ENCODE measurements at regions not wholly inside any gene's neighbourhood (a gene's known extent, or its start where the extent isn't known, plus 50 kb on each side); places are given as distances from the start of the nearest gene placed in this dataset.

DNA sequence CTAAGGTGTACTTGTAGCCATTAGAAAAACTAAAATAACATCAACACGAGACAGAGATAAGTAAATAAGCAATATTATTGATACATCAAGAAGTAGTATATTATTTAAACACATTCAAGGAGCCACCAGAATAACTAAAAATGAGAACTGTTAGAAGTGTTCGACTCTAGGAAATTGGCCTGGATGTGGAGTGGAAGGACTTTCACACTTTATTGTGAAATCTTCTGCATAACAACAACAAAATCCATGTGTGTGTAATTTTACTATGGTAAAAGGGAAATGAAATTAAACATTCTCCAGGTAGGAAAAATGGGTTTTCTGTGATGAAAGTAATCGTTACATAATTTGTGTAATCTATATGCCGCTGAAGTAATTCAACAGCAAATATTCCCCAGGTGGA is 96.3 kb upstream of the RNF152 start:
- no peak for DNase-seq

DNA sequence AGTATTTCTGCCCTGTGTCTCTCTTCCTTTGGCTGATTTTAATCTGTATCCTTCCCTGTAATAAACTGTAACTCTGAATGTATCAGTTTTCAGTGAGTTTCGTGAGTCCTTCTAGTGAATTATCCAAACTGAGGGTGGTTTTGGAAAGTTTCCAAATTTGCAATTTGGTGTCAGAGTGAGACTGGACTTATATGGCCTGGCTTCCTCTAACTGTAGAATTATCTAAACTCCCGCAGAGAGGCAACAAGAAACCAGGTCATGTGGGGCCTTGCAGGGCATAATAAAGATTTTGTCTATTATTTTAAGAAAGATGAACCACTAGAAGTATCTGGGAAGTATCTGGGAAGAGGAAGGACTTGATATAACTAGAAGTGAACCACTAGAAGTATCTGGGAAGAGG is 95.3 kb upstream of the RNF152 start:
- no peak for DNase-seq

DNA sequence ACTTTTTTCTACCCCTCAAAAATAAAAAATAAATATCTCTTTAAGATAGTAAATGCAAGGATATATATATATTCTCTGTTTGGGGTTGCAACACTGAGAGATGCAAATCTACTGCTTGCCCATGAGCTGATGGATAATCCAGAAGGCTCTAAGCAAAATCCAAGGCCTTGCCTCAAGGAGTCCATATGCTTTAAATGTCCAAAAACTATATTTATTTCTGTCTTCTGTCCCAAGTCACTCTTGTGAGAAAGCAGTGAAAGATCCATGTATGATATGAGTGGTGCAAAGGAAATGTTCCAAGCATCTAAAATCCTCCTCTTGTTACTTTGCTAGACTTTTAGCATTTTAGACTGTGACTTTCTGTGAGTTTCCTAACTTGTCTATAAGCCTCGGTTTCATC is 92.9 kb upstream of the RNF152 start:
- no peak for DNase-seq

- DNase-seq: no peak
Observed at GRCh38 chr18:61984349-61984748, 91.5 kb upstream of the RNF152 start.

- DNase-seq: no peak
Observed at GRCh38 chr18:61982475-61982874, 89.7 kb upstream of the RNF152 start.

DNA sequence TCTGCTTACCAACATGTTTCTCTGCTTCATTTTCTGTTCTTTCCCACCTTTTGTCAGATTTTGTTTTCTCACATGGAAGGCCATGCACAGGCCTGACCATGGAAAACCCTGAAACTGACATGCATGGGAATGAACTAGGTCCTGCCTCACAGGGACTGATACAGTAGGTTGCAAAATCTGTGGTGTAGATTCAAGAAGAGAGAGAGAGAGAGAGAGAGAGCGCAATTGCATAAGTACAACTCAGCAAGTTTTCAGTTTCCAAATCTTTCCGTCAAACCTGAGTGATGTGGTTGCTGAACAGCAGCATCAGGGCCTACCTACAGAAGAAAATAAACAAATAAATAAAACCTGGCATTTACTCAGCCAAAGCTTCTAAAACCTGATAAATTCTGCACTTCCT is 87.5 kb upstream of the RNF152 start:
- no peak for DNase-seq

GRCh38 chr18:61975526-61976326 is 82.9 kb upstream of the RNF152 start:
- DNase-seq: no peak

GRCh38 chr18:61973273-61974115 is 80.7 kb upstream of the RNF152 start:
- no peak for DNase-seq

DNA sequence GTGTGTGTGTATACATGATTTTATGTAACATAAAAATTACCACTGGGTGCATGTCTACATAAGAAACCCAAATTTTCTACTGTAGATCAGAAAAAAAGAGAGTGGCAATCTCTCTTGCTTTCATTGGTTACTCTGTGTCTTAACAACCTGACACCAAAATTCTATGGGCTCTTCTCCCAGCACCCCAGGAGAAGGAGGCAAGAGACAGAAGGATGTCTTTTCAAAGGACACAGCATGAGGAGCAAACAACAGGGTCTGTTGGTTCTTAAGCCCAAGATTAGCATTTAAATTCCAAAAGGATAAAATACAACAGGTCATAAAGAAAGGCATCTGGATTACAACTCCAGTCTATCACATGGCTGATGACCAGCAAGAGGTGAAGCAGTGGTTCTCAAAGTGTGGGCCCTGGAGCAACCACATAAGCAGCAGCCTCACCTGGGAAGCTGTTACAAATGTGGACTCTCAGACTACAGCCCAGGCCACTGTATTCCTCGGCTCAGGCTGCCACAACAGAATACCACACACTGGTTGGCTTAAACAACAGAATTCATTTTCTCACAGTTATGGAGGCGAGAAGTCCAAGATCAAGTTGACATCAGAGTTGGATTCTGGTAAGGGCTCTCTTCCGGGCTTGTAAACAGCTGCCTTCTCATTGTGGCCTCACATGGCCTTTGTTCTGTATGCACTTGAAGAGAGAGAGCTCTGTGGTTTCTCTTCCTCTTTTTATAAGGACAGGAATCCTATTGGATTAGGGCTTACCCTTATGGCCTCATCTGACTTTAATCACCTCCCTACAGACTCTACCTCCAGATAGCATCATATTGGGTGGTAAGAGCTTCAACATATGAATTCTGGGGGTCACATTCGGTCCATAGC is 79.8 kb upstream of the RNF152 start:
- DNase-seq: no peak

GRCh38 chr18:61967252-61967891 is 74.6 kb upstream of the RNF152 start:
- DNase-seq: peak; percentile 4

DNA sequence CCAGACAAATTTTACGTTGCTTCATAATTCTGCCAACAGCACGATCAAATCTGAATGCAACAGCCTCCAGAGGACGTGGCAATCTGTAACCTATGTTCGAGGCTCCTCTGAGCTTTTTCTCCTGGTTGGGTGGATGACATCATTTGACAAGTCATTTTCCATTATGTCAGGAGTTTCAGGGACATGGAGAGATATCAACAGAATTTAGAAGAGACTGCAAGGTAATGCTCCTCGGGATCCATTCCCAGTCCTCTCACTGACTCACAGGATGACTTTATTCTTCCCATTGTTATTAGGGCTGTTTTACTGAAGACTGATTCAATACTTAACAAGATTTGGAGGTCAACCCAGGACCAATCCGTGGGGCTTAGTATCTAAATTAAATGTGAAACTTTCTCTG is 72.5 kb upstream of the RNF152 start:
- no peak for DNase-seq

GRCh38 chr18:61964616-61965015 is 71.8 kb upstream of the RNF152 start:
- no peak for DNase-seq

- no peak for DNase-seq
Observed at GRCh38 chr18:61963705-61964104, 70.9 kb upstream of the RNF152 start.

DNA sequence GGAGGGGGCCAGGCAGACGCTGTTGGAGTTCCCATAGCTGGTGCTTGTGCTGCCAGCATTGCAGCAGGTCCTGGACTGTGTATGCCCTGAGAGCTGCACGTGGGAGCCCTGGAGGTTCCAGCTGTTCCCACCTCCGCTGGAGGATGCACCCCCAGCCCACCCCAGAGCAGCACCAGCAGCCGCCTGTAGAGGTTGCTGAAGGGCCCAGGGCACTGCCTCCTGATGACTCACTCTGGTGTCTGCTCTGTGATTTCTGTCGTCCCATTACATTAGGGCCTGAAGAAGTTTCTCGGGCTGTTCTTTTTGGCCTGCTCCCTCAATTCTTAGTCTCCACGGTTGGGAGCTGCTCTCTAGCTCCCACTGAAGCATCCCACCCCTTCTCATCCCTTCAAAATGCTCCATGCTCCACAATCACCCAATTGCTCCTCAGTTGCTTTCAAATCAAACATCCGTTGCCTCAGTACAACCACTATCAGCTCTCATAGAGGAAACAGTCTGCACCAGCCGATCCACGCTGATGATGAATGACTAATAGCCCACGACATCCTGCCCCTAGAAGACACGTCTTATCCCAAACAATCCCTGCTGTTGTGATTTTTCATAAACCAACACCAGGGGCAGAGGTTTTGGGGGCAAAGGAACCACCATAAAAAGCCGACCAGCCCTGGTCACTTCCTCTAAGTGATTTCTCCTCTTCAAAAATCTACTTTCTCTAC is 65.2 kb upstream of the RNF152 start:
- no peak for DNase-seq

DNA sequence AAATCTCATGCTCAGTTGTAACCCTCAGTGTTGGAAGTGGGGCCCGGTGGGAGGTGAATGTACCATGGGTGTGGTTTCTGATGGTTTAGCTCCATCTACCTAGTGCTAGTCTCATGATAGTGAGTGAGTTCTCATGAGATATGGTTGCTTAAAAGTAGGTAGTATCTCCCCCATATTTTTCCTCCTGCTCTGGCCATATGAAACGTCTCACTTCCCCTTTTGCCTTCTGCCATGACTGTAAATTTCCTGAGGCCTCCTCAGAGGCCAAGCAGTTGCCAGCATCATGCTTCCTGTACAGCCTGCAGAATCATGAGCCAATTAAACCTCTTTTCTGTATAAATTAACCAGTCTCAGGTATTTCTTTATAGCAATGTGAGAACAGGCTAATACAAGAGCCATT is 62.8 kb upstream of the RNF152 start:
- DNase-seq: no peak

- no peak for DNase-seq
Observed at GRCh38 chr18:61954096-61954746, 61.4 kb upstream of the RNF152 start.

DNA sequence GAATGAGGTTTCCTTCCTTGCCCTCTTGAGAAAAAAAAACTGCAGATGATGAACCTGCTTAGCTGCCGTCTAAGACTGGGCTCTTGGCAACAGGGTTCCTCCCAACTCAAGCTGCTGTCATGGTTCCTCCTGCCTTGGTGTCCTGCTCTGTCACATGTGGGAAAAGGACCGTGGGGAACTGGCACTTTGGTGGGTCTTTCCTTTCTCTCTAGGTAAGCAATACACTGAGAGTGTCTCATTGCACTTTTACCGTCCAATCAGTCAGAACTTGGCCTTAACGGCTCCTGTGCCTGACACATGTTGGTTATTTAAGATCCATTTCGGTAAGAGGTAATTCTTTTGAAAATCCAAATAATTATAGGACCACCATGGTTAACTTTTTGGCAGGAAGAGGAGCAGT is 60.8 kb upstream of the RNF152 start:
- no peak for DNase-seq

DNA sequence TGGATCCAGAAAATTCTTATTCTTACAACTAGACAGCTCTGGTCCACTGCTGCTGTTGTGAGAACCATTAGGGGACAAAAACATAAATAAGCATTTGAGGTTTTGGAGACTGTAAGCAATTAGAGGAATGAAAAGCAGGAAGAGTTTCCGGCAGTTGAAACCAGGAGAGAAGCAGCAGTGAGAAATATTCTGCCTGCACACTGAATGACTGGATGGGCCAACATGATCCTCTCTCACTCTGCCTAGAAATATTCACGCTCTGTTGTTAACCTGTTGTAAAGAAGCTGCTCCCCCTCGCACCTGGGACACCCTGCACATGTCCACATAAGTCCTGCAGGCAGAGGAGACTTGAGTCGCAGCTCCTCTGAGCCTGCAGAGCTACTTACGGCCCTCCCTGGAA is 60.4 kb upstream of the RNF152 start:
- no peak for DNase-seq

- no peak for DNase-seq
Observed at GRCh38 chr18:61951396-61951795, 58.6 kb upstream of the RNF152 start.

DNA sequence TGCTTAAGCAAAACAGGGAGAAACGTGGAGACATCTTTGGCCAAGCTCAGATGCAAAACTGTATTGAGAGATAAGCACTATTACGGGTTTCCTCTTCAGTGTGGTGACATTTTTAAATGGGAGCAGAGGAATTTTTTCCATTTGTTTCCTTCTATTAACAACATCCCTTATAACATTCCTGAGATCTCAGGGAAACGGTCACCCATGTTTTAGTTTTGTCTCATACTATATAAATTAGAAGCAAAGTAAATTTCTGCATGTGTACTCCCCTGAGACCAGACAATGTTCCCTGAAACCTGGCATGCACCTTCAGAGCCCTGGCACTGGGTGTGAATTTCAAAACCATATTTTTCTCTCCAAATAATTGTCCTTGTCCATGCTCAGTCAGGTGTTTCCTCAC is 57.6 kb upstream of the RNF152 start:
- DNase-seq: no peak

GRCh38 chr18:61949946-61950345 is 57.1 kb upstream of the RNF152 start:
- no peak for DNase-seq

Measured in NCI-H524 treated with DMSO at 0.1 percent for 48 hours (cell line).